ENCODE measurements at regions not wholly inside any gene's neighbourhood (a gene's known extent, or its start where the extent isn't known, plus 50 kb on each side); places are given as distances from the start of the nearest gene placed in this dataset.

DNA sequence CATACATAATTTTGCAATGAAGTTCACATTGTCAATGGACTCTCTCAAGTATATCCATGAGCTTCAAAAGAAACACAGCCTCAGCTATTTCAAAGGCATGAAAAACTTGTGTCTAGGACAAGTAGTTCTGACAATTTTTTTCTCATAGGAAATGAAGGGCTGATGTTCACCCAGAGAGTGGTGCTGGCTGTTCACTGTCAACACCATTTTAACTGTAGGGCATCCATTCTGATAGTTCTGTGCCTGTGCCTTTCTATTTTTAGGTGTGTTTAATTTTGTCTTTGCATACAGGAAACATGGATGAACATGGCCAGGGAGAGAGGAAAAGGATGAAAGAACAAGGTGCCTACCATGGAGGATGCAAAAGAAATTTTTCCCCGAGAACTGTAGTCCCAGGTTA lies 135.3 kb upstream of the MAP9 start:
- DNase-seq: no peak

DNA sequence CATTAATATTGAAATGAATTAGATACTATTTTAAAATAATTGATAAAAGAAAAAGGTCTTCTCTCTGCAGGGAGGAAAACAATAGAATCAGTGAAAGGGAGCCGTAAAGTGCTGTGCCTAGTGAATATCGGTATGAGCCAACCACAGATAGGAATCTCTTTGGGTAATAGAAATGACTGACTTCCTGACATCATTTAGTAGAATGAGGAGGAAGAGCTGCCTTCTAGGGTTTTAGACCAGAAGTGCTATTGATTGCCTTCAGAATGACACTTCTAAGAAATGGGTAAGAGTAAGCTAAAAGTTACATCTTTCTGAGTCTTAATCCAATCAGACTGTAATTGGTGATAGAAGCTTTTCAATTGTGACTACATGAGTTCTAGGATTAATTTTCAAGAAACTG lies 134.0 kb upstream of the MAP9 start:
- DNase-seq: no peak

DNA sequence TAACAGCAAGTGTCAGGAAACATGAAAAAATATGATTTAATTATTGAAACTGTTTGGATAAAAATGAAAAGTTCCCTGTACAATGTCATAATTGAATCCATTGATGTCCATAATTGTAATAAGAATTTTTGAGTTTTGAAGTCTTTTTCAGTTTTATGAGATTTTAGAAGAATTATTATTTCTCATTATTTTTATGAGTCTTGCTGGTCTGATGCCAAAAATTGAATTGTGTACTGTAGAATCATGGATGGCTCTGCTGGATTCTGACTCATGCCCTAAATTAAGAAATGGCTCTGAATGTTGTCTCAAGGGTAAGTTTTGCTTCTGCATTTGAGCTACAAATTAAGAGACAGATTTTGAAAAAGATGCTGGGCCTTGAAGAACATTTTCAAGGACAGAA lies 132.8 kb upstream of the MAP9 start:
- DNase-seq: no peak

DNA sequence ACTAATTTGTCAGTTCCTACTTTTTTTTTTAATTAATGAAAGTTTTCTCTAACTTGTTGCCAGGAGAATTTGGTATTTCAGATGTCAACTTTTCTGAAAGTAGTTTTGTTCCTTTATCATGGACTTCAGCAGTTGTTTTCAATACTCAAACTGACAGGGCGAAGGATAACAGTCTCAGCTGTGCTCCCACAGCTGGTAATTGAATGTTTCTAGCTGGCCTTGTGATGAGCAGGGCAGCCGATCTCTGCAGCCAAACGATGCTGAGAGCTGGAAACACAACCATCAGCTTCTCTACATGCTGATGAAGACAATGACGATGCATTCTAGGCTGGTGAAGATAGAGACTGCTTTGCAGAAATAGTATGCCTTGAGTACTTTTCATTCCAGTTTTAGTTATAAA lies 130.0 kb upstream of the MAP9 start:
- no peak for DNase-seq

DNA sequence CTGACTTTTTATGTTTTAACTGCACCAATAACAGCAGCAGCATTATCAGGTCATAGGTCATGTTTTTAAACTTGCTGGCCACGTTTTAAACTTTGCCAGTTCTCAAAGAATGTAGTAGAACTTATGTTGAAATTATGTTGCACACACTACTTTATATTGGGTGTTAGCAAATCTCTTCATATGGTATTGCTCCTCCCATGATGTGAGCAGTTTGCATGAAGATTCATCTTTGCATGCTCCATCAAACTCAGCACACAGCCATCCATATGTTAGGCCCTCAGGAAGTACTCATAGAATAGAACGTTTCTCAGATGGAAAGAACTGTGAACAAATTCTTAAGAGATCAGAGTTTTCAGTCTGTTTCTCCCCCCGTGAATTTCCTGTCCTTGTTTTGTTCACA lies 128.6 kb upstream of the MAP9 start:
- DNase-seq: no peak

DNA sequence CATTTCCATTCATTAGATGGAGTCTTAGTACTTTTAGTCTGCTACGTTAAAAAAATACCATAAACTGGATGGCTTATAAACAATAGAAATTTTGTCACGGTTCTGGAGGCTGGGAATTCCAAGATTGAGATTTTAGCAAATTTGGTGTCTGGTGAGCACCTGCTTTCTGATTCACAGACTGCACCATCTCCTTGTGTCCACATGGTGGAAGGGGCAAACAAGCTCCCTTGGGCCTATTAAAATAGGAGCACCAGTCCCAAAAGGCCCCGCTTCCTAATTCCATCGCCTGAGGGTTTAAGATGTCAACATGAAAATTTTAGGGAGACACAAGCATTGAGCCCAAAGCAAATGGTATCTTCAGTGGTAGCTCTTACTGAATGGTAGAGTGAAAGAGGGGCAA lies 120.5 kb upstream of the MAP9 start:
- no peak for DNase-seq

DNA sequence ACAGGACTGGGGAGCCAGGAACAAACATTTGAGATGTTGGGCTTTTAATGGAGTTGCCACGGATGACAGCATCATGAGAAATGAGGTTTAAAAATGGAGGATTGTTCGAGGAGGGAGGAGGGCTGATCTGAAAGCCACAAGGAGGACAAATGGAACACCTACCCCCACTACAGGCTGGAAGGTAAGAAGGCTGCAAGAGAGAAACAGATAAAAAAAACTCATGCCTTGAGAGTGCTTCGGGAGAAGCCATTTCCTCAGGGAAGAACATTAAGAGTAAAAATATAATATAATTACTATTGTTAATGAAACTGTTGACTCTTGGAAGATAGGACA lies 119.5 kb upstream of the MAP9 start:
- no peak for DNase-seq

DNA sequence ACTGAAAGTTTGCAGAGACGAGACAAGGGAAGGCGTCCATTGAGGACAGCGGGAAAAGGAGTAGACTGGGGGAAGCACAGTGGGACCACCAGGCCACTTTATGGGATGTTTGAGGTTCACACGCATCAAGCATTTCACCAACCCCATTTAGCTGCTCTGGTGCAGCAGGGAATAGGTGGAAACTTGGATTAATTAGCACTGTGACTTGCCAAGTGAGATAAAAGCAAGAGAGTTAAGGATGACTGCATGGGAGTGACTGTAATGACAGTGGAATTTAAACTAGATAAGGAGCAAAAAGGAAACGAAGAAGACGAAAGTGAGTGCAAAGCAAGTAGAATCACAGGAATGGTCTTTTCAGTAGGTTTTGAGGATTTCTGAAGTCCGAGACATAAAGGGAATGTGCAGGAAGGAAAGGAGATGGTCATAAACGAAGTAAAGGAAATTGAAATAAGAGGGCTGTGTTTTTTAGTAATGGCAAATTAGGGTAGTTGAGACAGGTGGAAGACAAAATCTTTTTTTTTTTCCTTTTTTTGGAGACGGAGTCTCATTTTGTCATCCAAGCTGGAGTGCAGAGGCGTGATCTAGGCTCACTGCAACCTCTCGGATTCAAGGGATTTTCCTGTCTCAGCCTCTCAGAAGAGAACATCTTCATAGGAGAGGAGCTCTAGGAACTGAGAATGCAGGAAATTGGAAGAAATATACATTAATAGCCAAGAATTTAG lies 119.0 kb upstream of the MAP9 start:
- DNase-seq: no peak

DNA sequence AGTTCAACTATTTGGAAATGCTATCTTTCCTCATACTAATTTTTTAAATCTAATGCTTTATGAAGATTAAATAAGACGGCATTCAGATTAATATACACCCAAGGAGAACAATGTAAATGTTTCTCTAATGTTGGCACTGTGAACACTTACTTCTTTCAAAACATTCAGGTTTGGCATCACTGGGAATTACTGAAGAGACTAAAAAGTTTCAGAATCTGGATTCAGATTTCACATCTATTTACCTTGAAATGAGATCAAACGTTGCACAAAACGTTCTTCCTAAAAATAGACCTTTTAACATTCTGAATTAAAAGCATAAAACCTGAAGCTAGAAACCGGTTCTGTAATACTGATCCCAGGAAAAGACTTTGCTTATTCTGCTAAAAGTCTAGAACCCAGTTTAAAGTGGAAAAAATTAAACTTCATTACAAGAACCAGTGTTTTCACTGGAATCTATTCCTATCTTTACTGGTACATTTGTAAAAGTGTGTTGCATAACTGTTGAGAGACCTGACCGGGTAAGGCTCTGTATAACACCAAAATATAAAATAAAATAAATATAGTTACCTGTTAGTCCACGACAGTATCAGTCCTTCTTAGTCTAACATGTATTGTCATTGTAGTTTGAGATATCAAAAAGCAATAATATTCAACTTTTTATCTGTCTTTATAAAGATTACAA lies 117.4 kb upstream of the MAP9 start:
- DNase-seq: no peak

DNA sequence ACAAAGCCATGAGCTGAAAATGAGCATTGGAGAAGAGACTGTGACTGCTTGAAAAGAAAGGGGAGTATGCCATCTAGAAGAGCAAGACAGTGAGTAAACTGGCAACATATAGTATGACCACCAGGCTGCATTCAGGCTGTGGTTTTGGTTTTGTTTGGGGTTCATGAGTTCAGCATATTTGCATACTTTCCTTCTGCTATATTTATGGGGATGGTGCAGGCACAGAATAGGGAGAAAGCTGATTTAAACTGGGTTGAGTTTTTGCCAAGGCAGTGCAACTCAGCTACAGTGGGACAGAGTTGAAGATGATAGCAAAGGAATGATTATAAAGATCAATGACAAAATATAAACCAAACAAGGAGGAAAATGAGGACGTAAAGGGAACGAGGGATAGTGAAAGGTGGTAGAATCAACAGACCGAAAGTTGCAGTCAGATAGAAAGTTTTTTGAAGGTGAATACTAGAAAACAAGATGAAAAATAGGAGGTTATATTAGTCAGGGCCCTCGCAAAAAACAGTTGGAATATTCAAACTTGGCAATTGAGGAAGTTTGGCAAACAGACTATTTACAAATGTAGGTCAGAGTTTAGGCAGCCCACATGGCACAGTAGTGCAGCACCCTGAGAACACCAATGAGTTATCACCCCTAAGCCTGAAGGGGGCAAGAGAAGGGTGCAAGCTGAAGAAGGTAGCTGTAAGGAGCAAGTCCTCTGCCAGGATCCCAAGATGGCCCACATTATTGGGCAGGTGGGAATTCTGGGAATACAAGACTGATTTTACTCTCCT lies 114.8 kb upstream of the MAP9 start:
- no peak for DNase-seq

DNA sequence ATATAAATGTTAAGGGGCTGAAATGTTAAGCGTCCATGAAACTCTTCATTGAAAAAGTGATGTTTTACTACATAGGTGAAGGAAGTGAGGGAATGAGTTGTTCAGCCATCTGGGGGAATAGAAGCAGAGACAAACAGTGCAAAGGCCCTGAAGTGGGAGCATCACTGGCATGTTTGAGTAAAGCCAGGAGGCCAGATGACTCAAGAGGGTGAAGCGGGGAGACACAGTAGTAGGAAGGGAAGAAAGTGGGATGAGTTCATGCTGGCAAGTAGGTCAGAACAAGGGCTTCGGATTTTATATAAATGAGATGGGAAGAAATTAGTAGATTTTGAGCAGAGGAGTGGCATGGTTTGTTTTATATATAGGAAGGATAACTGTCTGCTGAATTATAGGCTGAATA lies 112.5 kb upstream of the MAP9 start:
- no peak for DNase-seq

DNA sequence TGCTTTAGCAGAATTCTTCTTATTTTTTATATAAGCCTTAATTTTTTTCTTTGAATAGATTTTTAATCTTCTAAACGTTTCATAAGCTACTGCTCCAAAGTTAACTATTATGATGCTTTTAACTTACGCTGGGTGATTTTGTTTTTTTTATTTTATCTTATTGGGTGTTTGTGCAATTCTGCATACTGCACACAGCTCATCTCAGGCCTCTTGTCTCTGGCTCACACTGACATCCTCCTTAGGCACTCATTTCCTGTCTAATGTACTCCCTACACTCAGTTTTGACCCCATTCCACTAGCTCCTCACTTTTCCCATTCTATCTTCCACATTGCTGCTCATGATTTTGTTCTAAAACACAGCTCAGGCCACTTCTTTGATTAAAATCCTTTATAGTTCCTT lies 111.9 kb upstream of the MAP9 start:
- DNase-seq: no peak

DNA sequence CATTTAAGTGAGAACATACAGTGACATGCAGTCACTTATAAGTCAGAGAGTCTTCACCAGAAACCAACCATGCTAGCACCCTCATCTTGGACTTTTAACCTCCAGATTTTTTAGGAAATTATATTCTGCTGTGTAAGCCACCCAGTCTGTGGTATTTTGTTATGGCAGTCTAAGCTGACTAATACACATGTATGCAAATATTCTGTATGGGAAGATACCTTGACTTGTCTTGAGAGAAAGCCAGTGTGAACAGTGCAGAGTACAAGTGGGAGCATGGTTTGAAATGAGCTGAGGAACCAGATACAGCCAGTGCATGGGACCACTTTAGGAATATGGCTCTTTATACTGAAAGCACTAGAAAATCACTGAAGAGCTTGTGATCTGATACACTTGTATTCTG lies 110.4 kb upstream of the MAP9 start:
- no peak for DNase-seq

DNA sequence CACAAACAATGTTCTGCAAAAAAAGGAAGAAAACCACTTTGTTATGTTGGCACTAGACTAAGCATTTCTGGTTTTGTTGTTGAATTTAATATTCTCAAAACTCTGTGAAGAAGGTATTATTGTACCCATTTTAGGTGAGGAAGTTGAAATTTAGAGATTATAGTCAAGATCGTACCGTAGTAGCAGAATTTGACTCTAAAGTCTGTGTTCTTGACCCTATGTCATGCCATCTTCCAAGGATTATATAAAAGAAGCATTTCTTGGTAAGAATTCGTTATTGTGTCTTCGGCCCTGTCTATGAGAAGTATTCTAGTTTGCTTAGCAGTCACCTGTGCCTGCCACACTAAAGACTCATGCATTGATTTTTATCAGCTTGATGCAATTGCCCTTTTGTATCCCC lies 104.4 kb upstream of the MAP9 start:
- DNase-seq: no peak

DNA sequence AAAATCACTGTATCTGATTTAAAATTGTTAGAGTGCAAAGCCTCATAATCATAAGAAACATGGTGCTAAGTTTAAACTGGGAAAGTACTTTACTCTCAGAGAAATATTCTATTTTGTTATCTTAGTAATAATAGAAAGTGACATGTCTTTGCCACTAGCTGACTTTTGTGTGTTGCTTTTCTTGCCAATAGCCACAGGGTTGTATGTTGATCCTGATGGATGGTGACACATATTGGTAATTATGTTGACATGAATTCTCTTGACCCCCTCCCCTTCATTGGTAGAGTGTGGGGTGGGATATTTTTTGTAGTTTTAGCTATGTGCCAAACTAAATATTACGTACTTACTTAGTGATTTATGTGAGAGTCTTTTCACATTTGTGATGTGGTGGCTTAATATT lies 103.1 kb upstream of the MAP9 start:
- DNase-seq: no peak

DNA sequence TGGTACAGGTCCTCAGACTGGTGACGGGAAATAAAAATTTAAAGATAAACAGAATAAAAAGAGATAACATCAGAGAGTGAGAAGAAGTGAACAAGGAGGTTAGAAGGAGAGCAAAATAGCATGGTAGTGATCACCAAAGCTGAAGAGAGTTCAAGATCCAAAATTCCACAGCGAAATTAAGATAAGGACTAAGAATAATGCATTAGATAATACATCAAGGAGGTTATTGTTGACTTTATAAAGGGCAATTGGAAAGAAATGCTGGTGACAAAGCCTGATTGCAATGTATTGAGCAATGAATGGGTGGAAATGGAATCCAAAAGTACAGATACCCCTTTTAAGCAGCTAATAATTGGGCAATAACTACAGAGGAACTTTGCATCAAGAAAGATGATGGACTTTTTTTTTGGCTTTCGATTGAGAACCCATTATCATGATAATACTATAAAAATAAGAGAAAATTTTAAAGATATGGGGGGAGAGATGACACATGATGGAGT lies 101.6 kb upstream of the MAP9 start:
- DNase-seq: no peak

DNA sequence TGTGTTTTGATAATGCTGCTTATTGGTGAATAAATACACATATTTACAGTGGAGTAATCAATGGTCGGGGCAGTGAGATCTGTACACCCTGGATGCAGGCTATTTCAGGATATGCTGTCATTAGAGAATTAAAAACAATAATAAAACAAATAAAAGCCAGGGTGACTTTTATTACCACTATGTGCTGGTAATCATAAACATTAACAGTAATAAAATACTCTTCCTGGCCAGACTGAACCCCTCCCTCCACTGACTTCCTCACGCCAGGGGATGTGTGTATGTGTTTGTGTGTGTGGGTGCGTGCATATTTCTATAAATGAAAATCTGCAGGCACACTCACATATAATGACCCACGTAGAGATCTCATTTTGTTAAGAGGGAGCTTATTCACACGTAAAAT lies 98.0 kb upstream of the MAP9 start:
- no peak for DNase-seq

DNA sequence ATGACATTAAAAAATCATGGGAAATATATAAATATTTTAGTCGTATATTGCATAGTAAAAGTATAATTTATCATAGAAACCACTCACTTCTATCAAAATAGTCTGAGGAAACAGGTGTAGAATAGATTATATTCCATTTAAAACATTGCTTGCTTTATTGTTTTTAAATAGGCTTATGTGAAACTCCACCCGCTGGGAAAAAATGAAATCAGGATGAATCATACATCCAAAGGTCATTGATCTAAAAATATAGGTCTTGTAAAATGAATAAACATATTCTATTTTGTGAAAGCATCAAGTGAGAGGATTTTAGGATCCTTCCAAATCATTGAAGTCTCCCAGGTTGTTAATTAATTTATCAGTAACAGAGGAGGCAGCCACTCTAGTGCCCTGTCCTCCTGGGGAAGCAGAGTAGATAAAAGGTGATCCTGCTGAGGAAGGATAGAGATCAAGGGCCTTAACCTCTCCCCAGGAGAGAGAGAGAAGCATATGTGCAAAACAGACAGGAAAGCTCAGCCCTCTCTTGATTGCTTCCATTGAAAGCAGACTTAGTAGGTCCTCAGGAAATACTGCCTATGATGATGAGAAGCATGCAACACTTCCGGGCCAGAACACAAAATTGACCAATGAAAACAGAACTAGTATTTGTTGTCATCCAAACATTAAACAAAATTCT lies 96.8 kb upstream of the MAP9 start:
- DNase-seq: no peak

DNA sequence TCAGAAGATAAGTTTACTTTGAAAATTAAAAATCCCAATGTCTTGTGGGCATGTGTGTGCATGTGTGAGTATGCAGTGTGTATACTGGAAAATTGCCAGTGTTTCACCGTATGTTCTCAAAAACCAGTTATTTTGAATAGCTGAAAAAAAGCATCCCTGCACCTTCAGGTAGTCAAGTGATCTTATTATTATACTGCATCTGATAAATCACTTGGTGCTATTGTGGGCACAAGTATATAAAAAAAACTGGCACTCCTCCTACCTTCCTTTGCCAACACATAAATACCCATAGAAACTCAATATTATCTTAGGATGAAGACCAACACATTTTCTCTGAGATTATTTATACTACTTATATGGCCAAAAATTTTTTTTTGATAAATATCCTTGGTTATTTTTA lies 91.5 kb upstream of the MAP9 start:
- DNase-seq: no peak

DNA sequence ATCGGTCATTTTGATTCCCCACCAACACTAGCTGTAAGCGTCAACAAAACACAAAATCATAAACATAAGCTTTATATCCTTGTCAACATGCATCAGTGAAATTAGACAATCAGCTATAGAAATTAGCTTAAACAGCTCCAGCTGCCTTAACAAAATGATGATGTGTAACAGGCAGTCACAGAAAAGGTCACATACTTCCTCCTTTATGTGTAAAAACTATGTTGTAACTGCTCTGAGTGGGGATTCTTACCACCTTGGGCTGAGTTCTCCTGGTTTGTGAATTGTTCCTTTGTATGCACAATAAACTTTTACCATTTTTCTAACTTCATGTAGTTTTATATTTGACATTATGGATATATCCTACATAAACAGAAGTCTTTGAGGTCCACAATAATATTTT lies 73.9 kb upstream of the MAP9 start:
- no peak for DNase-seq

DNA sequence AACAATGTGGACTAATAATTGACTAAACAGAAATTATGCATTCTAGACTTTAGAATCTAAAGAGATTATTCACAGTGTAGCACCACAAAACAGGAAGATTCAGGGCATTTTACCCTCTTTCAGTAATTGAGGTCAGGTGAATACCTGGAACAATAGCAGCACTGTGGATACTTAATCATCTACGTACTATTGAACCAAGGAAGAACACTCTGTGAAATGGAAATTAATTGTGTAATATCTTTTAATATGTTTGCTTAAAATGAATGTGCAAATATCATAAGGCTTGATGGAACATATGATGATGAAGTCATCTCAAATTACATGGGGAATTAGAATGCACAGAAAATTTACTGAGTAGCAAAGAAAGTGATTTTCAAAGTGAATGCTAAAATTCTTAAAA lies 68.5 kb upstream of the MAP9 start:
- DNase-seq: no peak

DNA sequence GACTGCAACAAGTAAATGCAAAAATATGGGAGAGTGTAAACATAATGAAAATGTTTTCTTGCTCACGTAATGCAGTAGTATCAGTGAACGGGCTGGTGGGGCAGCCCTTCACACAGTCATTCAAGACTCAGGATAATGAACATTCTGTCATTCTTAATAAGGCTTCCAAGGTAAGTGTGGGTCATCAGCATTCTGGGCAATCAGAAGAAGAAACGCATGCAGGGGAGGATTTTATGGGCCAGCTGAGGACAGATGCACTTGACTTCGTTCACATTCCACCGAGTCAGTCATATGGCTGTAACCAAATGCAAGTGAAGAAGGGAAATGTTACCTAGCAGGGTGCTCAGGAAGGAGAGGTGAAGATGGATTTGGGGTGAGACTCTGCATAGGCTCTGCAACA lies 68.0 kb upstream of the MAP9 start:
- DNase-seq: no peak

DNA sequence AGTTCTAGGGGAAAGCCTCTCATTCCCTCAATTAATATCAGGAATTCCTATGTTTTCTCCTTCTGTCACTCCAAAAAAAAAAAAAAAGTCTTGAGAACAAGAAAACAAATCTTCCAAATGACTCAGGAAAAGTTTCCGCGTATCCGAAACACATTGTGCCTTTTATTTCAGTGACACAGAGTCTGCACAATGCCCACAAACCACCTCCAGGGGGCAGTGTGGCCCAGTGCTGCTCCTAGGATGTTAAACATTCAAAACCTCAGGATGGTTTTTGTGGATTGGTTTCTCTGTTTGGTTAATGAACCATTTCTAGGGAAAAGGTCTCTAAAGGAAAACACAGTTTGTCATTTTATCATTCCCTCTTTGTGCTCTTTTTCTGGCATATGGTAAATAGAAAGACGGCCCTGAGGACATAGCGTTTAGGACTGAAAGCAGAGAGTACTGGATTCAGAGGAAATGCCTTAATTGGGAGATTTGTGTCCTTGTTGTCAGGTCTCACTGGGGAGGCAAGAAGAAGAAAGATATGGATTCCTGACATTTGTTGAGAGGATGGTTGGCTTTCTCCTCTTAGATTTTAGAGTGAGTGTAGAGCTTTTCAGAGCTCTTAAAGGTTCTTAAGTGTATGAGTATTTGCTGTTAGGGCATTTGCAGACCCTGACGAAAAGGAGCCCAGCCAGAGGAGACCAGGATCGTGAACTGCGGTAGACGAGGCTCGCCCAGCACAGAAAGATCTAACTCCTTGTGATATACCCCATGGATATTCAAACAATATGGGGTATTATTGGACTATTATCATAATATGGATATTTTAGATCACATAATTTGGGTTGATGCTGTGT lies 65.7 kb upstream of the MAP9 start:
- peak; percentile 17 for DNase-seq
